NT2/D1 (cell line): ENCODE measurements at regions not wholly inside any gene's neighbourhood (a gene's known extent, or its start where the extent isn't known, plus 50 kb on each side); places are given as distances from the start of the nearest gene placed in this dataset.

Experiments used
- SUZ12 ChIP-seq: IDR thresholded peaks from 2 replicates; pipeline ENCODE4 v1.6.1; 2011; ENCODE audit not compliant: insufficient read length, insufficient read depth; ENCODE audit errors: extremely low read depth
- YY1 ChIP-seq: IDR thresholded peaks from 2 replicates; pipeline ENCODE4 v1.6.1; 2011; ENCODE audit not compliant: insufficient read length, insufficient read depth
- ZNF274 ChIP-seq: IDR thresholded peaks from 2 replicates; pipeline ENCODE4 v1.6.1; 2011; ENCODE audit warnings: mild to moderate bottlenecking, low read depth, low read length

DNA sequence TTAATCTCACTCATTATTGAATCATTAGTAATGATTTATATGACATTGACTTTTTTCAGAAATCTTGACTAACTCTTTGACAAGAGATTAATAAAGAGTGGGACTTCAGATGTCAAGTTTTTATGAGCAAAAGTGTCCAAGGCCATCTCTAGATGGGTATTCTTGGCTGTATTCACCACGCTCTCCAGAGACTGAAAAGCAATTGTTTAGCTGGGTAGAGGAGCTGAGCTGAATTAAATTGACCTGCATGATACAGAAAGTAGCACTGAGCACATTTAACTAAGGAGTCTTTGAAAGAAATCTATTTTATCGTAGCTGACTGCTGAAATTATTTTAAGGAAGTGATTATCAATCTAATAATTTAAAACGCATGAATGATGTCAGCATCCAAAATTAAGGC is 89.4 kb downstream of the LINC00237 start:
- no peak for TF ChIP-seq ZNF274
- TF ChIP-seq YY1 = no peak
- no peak for TF ChIP-seq SUZ12
